DOHH2 (cell line): ENCODE measurements at regions not wholly inside any gene's neighbourhood (a gene's known extent, or its start where the extent isn't known, plus 50 kb on each side); places are given as distances from the start of the nearest gene placed in this dataset.

Source experiments
- H3F3A ChIP-seq: fragments of 200-600 bp; sonication (generic), shearing (Covaris generic); 2 replicates; pipeline ENCODE4 v1.6.0; 2016; ENCODE audit warnings: antibody characterized with exemption, mild to moderate bottlenecking; ENCODE audit not compliant: control insufficient read depth, insufficient read depth
- H3K27ac ChIP-seq: fragments of 200-600 bp; sonication (generic); 2 replicates; pipeline ENCODE4 v1.5.1; 2014; ENCODE audit warnings: low read depth, mild to moderate bottlenecking, low read length, moderate library complexity
- H3K27me3 ChIP-seq: fragments of 200-600 bp; sonication (generic); 2 replicates; pipeline ENCODE4 v1.6.1; 2014; ENCODE audit warnings: mild to moderate bottlenecking, low read length, mixed read lengths; ENCODE audit not compliant: control insufficient read depth
- H3K36me3 ChIP-seq: fragments of 200-600 bp; sonication (generic); 2 replicates; pipeline ENCODE4 v1.6.1; 2014; ENCODE audit warnings: mild to moderate bottlenecking, low read length, moderate library complexity, mixed read lengths; ENCODE audit not compliant: control insufficient read depth
- H3K4me1 ChIP-seq: fragments of 200-600 bp; sonication (generic); 2 replicates; pipeline ENCODE4 v1.6.1; 2014; ENCODE audit warnings: mild to moderate bottlenecking, low read length, mixed read lengths; ENCODE audit not compliant: control insufficient read depth
- H3K4me2 ChIP-seq: fragments of 200-600 bp; sonication (generic); 2 replicates; pipeline ENCODE4 v1.6.0; 2014; ENCODE audit warnings: mild to moderate bottlenecking, low read length, moderate library complexity
- H3K4me3 ChIP-seq: fragments of 200-600 bp; sonication (generic); 2 replicates; pipeline ENCODE4 v1.5.1; 2014; ENCODE audit warnings: mild to moderate bottlenecking, low read length, mixed read lengths
- H3K79me2 ChIP-seq: fragments of 200-600 bp; sonication (generic); 2 replicates; pipeline ENCODE4 v1.6.1; 2014; ENCODE audit warnings: mild to moderate bottlenecking, low read length, mixed read lengths; ENCODE audit not compliant: control insufficient read depth
- H3K9me2 ChIP-seq: fragments of 200-600 bp; sonication (generic); replicated peaks from 2 replicates; pipeline ENCODE4 v1.6.1; 2014; ENCODE audit warnings: mild to moderate bottlenecking, low read length, mixed read lengths; ENCODE audit not compliant: control insufficient read depth
- H3K9me3 ChIP-seq: fragments of 200-600 bp; sonication (generic); 2 replicates; pipeline ENCODE4 v1.6.1; 2014; ENCODE audit warnings: antibody characterized with exemption, low read length, mixed read lengths; ENCODE audit not compliant: control insufficient read depth, insufficient read depth
- H4K20me1 ChIP-seq: fragments of 200-600 bp; sonication (generic); 2 replicates; pipeline ENCODE4 v1.6.0; 2014; ENCODE audit warnings: low read depth, mild to moderate bottlenecking, antibody characterized with exemption, low read length, moderate library complexity; ENCODE audit not compliant: control insufficient read depth, insufficient read depth
- CTCF ChIP-seq: fragments of 200-600 bp; sonication (generic); IDR thresholded peaks from one replicate; pipeline ENCODE4 v1.5.1; 2014; ENCODE audit warnings: antibody characterized with exemption, mild to moderate bottlenecking, low read depth, low read length; ENCODE audit not compliant: poor library complexity, severe bottlenecking
- EZH2phosphoT487 ChIP-seq: fragments of 200-600 bp; sonication (generic); IDR thresholded peaks from 2 replicates; pipeline ENCODE4 v1.6.1; 2017; ENCODE audit warnings: borderline replicate concordance, mild to moderate bottlenecking, antibody characterized with exemption, low read length, moderate library complexity, mixed read lengths

DNA sequence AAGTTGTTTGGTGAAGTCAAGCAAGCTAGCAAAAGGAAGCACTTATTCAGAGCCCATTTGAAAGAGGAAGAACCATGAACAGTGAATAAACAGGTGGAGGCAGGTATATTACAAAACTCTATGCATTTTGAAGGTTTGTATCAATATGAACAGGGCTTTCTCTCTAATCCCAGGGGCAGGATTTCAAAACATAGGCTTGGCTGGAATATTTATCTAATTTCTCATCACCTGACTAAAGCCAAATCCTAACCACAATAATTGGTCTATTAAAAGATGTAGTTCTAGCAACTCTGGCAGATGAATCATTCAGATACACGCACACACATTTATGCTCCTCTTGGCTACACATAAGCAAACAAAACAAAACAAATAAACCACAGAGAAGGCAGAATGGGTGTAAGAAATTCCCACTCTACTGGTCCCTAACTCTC, 554.4 kb downstream of the INHBA start:
- no peaks in the 10 kb centered on the region for H3K79me2 ChIP-seq
- H3F3A ChIP-seq: no peaks in the 10 kb centered on the region
- H3K9me3 ChIP-seq: no peaks in the 10 kb centered on the region
- no peak overlapping the region for H3K27ac ChIP-seq
- no peaks in the 10 kb centered on the region for H4K20me1 ChIP-seq
- no peaks in the 10 kb centered on the region for H3K9me2 ChIP-seq
- H3K27me3 ChIP-seq: no peaks in the 10 kb centered on the region
- TF ChIP-seq EZH2phosphoT487 (no peak), CTCF (no peak)
- H3K4me3 ChIP-seq: no peak overlapping the region
- no peaks in the 10 kb centered on the region for H3K36me3 ChIP-seq
- peaks cover 5% of the 10 kb centered on the region; the same call in 1 of the 2 replicates for H3K4me1 ChIP-seq
- H3K4me2 ChIP-seq: no peak overlapping the region

GRCh38 chr7:41147606-41148485, 555.0 kb downstream of the INHBA start:
- Histone ChIP-seq H3K4me1 (peaks cover 5% of the 10 kb centered on the region; the same call in 1 of the 2 replicates), H3K36me3 (no peaks in the 10 kb centered on the region), H3K9me2 (no peaks in the 10 kb centered on the region), H3K79me2 (no peaks in the 10 kb centered on the region), H3K4me2 (no peak overlapping the region), H3K27ac (no peak overlapping the region), H4K20me1 (no peaks in the 10 kb centered on the region), H3K27me3 (no peaks in the 10 kb centered on the region), H3K9me3 (no peaks in the 10 kb centered on the region), H3K4me3 (no peak overlapping the region), H3F3A (no peaks in the 10 kb centered on the region)
- TF ChIP-seq EZH2phosphoT487: no peak
- TF ChIP-seq CTCF: no peak

DNA sequence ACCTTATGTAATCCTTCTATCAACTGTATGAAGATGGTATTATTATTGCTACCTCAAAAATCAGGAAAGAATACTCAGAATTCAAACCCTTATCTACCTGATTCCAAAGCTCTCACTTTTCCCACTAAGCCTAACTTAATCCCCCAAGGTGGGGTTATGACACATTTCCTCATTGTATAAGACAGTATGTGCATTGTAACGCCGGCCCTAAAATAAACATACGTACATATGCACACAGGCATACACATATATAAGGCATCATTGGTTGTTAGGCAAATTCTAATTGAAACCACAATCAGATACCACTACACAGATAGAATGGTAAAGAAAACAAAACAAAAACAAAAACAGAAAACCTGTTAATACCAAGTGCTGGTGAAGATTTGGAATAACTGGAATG, 556.5 kb downstream of the INHBA start:
- H3K9me2 ChIP-seq: no peaks in the 10 kb centered on the region; the same call in 1 of the 2 replicates
- no peak overlapping the region for H3K27ac ChIP-seq
- no peaks in the 10 kb centered on the region for H3K9me3 ChIP-seq
- H3K79me2 ChIP-seq: no peaks in the 10 kb centered on the region
- no peaks in the 10 kb centered on the region for H4K20me1 ChIP-seq
- no peaks in the 10 kb centered on the region for H3K27me3 ChIP-seq
- H3K4me3 ChIP-seq: no peak overlapping the region
- H3K36me3 ChIP-seq: no peaks in the 10 kb centered on the region
- no peaks in the 10 kb centered on the region for H3F3A ChIP-seq
- no peak overlapping the region for H3K4me2 ChIP-seq
- H3K4me1 ChIP-seq: peaks cover 5% of the 10 kb centered on the region; the same call in 1 of the 2 replicates
- TF ChIP-seq EZH2phosphoT487: no peak
- no peak for TF ChIP-seq CTCF
